WTC11 (cell line): ENCODE measurements at regions not wholly inside any gene's neighbourhood (a gene's known extent, or its start where the extent isn't known, plus 50 kb on each side); places are given as distances from the start of the nearest gene placed in this dataset.

Experiments
- ATAC-seq: fragments of 200-7000 bp; cut with Tn5 transposase; 2 replicates; pipeline ENCODE4 v1.10.0; 2021; ENCODE audit warnings: mild to moderate bottlenecking, moderate library complexity
- CTCF ChIA-PET: fragments of 300-600 bp; sonication (Branson Sonifier 250); formaldehyde crosslinking; loops from one replicate; lab custom pipeline; 2021; ENCODE audit warnings: antibody characterized with exemption; lab: Charles Lee
- POLR2A ChIA-PET: fragments of 350-600 bp; sonication (Branson Sonifier 250); formaldehyde crosslinking; loops from one replicate; lab custom pipeline; 2021; ENCODE audit warnings: antibody characterized with exemption; lab: Charles Lee
- DNase-seq: peaks from one replicate; pipeline ENCODE4 v3.0.0; 2021; ENCODE audit warnings: low spot score
- H3K27ac Mint-ChIP-seq: 2 replicates; pipeline ENCODE4 v1.8.0; 2021; ENCODE audit warnings: mixed read lengths
- H3K27me3 Mint-ChIP-seq: 2 replicates; pipeline ENCODE4 v1.8.0; 2021; ENCODE audit warnings: low read depth, mild to moderate bottlenecking, moderate library complexity, mixed read lengths
- H3K36me3 Mint-ChIP-seq: 2 replicates; pipeline ENCODE4 v1.8.0; 2021; ENCODE audit warnings: mixed read lengths
- H3K4me1 Mint-ChIP-seq: 2 replicates; pipeline ENCODE4 v1.8.0; 2022; ENCODE audit warnings: mixed read lengths
- H3K4me3 Mint-ChIP-seq: 2 replicates; pipeline ENCODE4 v1.8.0; 2021; ENCODE audit warnings: mild to moderate bottlenecking, moderate library complexity, mixed read lengths
- H3K9me3 Mint-ChIP-seq: 2 replicates; pipeline ENCODE4 v1.8.0; 2021; ENCODE audit warnings: mixed read lengths
- CBFB ChIP-seq: sonication (generic); formaldehyde crosslinking; IDR thresholded peaks from 2 replicates; pipeline ENCODE4 v1.8.1; 2022; ENCODE audit warnings: mild to moderate bottlenecking, low read depth, missing genetic modification reagents
- E2F1 ChIP-seq: sonication (generic); formaldehyde crosslinking; IDR thresholded peaks from 2 replicates; pipeline ENCODE4 v1.8.0; 2022; ENCODE audit warnings: mild to moderate bottlenecking, missing genetic modification reagents
- ELF4 ChIP-seq: sonication (generic); formaldehyde crosslinking; IDR thresholded peaks from 2 replicates; pipeline ENCODE4 v1.8.1; 2022; ENCODE audit warnings: low read depth, mild to moderate bottlenecking, moderate library complexity, missing genetic modification reagents
- ESRRA ChIP-seq: sonication (generic); formaldehyde crosslinking; IDR thresholded peaks from 2 replicates; pipeline ENCODE4 v1.8.1; 2022; ENCODE audit warnings: mild to moderate bottlenecking, missing genetic modification reagents, borderline replicate concordance
- FOXJ3 ChIP-seq: sonication (generic); formaldehyde crosslinking; IDR thresholded peaks from 2 replicates; pipeline ENCODE4 v1.9.0; 2021; ENCODE audit warnings: missing genetic modification reagents, mild to moderate bottlenecking, borderline replicate concordance
- GTF2I ChIP-seq: fragments of 250-450 bp; sonication (Bioruptor Pico); conservative IDR thresholded peaks from 2 replicates; pipeline ENCODE4 v1.4.0; 2021; ENCODE audit warnings: mild to moderate bottlenecking
- HMGA2 ChIP-seq: fragments of 250-450 bp; sonication (Bioruptor Pico); IDR thresholded peaks from 2 replicates; pipeline ENCODE4 v1.4.0; 2021; ENCODE audit warnings: mild to moderate bottlenecking, moderate library complexity
- JAZF1 ChIP-seq: fragments of 250-450 bp; sonication (Bioruptor Pico); IDR thresholded peaks from 2 replicates; pipeline ENCODE4 v1.9.0; 2021; ENCODE audit warnings: moderate library complexity, mild to moderate bottlenecking, inconsistent platforms
- JUN ChIP-seq: sonication (generic); formaldehyde crosslinking; IDR thresholded peaks from 2 replicates; pipeline ENCODE4 v1.8.0; 2023; ENCODE audit warnings: mild to moderate bottlenecking, missing genetic modification reagents
- MLX ChIP-seq: sonication (generic); formaldehyde crosslinking; IDR thresholded peaks from 2 replicates; pipeline ENCODE4 v1.8.1; 2023; ENCODE audit warnings: mild to moderate bottlenecking, missing genetic modification reagents, moderate library complexity
- MYBL2 ChIP-seq: sonication (generic); formaldehyde crosslinking; IDR thresholded peaks from 2 replicates; pipeline ENCODE4 v1.8.1; 2023; ENCODE audit warnings: mild to moderate bottlenecking, moderate library complexity, missing genetic modification reagents
- NFATC4 ChIP-seq: fragments of 250-450 bp; sonication (Bioruptor Pico); IDR thresholded peaks from 2 replicates; pipeline ENCODE4 v1.9.0; 2021; ENCODE audit warnings: mild to moderate bottlenecking
- NFE2L1 ChIP-seq: sonication (generic); formaldehyde crosslinking; IDR thresholded peaks from 2 replicates; pipeline ENCODE4 v1.8.1; 2023; ENCODE audit warnings: missing genetic modification reagents
- NR3C1 ChIP-seq: sonication (generic); formaldehyde crosslinking; conservative IDR thresholded peaks from 2 replicates; pipeline ENCODE4 v1.8.1; 2023; ENCODE audit warnings: low read depth, mild to moderate bottlenecking, missing genetic modification reagents
- PREB ChIP-seq: sonication (generic); formaldehyde crosslinking; IDR thresholded peaks from 2 replicates; pipeline ENCODE4 v1.8.1; 2022; ENCODE audit warnings: mild to moderate bottlenecking, missing genetic modification reagents, moderate library complexity, borderline replicate concordance
- SMAD3 ChIP-seq: sonication (generic); formaldehyde crosslinking; IDR thresholded peaks from 2 replicates; pipeline ENCODE4 v1.8.0; 2022; ENCODE audit warnings: missing genetic modification reagents, mild to moderate bottlenecking, borderline replicate concordance
- TCF7 ChIP-seq: sonication (generic); formaldehyde crosslinking; IDR thresholded peaks from 2 replicates; pipeline ENCODE4 v1.8.0; 2022; ENCODE audit warnings: mild to moderate bottlenecking, low read depth, missing genetic modification reagents, moderate library complexity
- ZNF121 ChIP-seq: sonication (generic); formaldehyde crosslinking; IDR thresholded peaks from 2 replicates; pipeline ENCODE4 v1.8.0; 2023; ENCODE audit warnings: missing genetic modification reagents
- ZNF671 ChIP-seq: fragments of 250-450 bp; sonication (Bioruptor Pico); IDR thresholded peaks from 2 replicates; pipeline ENCODE4 v1.8.0; 2021; ENCODE audit warnings: mild to moderate bottlenecking
- TF ChIP-seq, protein P1 (sequence below): sonication (generic); formaldehyde crosslinking; IDR thresholded peaks from 2 replicates; pipeline ENCODE4 v1.8.1; 2023; ENCODE audit warnings: mild to moderate bottlenecking, moderate library complexity, missing genetic modification reagents
- TF ChIP-seq, protein P2 (sequence below): sonication (generic); formaldehyde crosslinking; IDR thresholded peaks from 2 replicates; pipeline ENCODE4 v1.8.0; 2023; ENCODE audit warnings: missing genetic modification reagents, mild to moderate bottlenecking, borderline replicate concordance
- TF ChIP-seq, protein P3 (sequence below): fragments of 250-450 bp; sonication (Bioruptor Pico); IDR thresholded peaks from 2 replicates; pipeline ENCODE4 v1.9.0; 2021; ENCODE audit warnings: moderate library complexity, mild to moderate bottlenecking, inconsistent platforms, borderline replicate concordance
- TF ChIP-seq, protein P4 (sequence below): sonication (generic); formaldehyde crosslinking; IDR thresholded peaks from 2 replicates; pipeline ENCODE4 v1.8.0; 2022; ENCODE audit warnings: mild to moderate bottlenecking, missing genetic modification reagents

GRCh38 chr5:24385617-24386016, 259.2 kb downstream of the CDH10 start:
- DNase-seq, result no peak
- Mint-ChIP-seq H3K27ac (no peak overlapping the region), H3K4me1 (peaks cover 13% of the 10 kb centered on the region), H3K4me3 (no peak overlapping the region), H3K36me3 (peaks cover 13% of the 10 kb centered on the region), H3K9me3 (peaks cover 32% of the 10 kb centered on the region), H3K27me3 (0 out of 2 replicates have a peak, but pooled peaks cover 2% of the 10 kb centered on the region)
- ChIA-PET POLR2A (no interaction called here), CTCF (no interaction called here)
- TF ChIP-seq MLX (CRISPR knock-in tag) (no peak), HMGA2 (CRISPR knock-in tag) (peak; percentile 52; the same call in 1 of the 2 replicates), ZNF671 (CRISPR knock-in tag) (no peak), TCF7 (CRISPR knock-in tag) (no peak), NFE2L1 (no peak), JUN (no peak)
- ATAC-seq, result no peak

DNA sequence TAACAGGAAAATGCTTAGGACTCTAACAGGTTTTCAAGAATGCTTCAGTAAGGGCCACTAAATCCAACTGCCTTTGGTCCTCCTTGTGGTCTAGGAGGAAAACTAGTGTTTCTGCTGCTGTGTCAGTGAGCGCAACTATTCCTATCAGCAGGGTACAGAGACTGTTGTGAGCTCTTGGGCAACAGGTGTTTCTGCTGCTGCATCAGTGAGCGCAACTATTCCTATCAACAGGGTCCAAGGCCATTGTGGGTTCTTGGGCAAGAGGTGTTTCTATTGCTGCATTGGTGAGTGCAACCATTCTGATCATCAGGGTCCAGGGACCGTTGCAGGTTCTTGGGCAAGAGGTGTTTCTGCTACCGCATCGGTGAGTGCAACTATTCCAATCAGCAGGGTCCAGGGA, 256.3 kb downstream of the CDH10 start:
- POLR2A ChIA-PET, result no interaction called here

More for the DNA sequence above, 256.3 kb downstream of the CDH10 start:
- H3K9me3 Mint-ChIP-seq, result peaks cover 48% of the 10 kb centered on the region
- peaks cover 2% of the 10 kb centered on the region; the same call in 1 of the 2 replicates for H3K27me3 Mint-ChIP-seq
- peaks cover 13% of the 10 kb centered on the region for H3K36me3 Mint-ChIP-seq
- no peak overlapping the region for H3K27ac Mint-ChIP-seq
- no peaks in the 10 kb centered on the region for H3K4me1 Mint-ChIP-seq
- no peak overlapping the region for H3K4me3 Mint-ChIP-seq
- no peak for DNase-seq
- CTCF ChIA-PET, result no interaction called here
- TF ChIP-seq, protein P1, sequence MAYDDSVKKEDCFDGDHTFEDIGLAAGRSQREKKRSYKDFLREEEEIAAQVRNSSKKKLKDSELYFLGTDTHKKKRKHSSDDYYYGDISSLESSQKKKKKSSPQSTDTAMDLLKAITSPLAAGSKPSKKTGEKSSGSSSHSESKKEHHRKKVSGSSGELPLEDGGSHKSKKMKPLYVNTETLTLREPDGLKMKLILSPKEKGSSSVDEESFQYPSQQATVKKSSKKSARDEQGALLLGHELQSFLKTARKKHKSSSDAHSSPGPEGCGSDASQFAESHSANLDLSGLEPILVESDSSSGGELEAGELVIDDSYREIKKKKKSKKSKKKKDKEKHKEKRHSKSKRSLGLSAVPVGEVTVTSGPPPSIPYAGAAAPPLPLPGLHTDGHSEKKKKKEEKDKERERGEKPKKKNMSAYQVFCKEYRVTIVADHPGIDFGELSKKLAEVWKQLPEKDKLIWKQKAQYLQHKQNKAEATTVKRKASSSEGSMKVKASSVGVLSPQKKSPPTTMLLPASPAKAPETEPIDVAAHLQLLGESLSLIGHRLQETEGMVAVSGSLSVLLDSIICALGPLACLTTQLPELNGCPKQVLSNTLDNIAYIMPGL, result no peak
- no peak for TF ChIP-seq GTF2I
- TF ChIP-seq MLX (CRISPR knock-in tag), result no peak
- no peak for TF ChIP-seq FOXJ3 (CRISPR knock-in tag)
- no peak for TF ChIP-seq NFATC4 (CRISPR knock-in tag)
- TF ChIP-seq JAZF1 (CRISPR knock-in tag), result no peak
- no peak for TF ChIP-seq ELF4
- TF ChIP-seq, protein P2, sequence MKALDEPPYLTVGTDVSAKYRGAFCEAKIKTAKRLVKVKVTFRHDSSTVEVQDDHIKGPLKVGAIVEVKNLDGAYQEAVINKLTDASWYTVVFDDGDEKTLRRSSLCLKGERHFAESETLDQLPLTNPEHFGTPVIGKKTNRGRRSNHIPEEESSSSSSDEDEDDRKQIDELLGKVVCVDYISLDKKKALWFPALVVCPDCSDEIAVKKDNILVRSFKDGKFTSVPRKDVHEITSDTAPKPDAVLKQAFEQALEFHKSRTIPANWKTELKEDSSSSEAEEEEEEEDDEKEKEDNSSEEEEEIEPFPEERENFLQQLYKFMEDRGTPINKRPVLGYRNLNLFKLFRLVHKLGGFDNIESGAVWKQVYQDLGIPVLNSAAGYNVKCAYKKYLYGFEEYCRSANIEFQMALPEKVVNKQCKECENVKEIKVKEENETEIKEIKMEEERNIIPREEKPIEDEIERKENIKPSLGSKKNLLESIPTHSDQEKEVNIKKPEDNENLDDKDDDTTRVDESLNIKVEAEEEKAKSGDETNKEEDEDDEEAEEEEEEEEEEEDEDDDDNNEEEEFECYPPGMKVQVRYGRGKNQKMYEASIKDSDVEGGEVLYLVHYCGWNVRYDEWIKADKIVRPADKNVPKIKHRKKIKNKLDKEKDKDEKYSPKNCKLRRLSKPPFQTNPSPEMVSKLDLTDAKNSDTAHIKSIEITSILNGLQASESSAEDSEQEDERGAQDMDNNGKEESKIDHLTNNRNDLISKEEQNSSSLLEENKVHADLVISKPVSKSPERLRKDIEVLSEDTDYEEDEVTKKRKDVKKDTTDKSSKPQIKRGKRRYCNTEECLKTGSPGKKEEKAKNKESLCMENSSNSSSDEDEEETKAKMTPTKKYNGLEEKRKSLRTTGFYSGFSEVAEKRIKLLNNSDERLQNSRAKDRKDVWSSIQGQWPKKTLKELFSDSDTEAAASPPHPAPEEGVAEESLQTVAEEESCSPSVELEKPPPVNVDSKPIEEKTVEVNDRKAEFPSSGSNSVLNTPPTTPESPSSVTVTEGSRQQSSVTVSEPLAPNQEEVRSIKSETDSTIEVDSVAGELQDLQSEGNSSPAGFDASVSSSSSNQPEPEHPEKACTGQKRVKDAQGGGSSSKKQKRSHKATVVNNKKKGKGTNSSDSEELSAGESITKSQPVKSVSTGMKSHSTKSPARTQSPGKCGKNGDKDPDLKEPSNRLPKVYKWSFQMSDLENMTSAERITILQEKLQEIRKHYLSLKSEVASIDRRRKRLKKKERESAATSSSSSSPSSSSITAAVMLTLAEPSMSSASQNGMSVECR (CRISPR knock-in tag), result no peak
- TF ChIP-seq SMAD3 (CRISPR knock-in tag), result no peak
- no peak for TF ChIP-seq E2F1 (CRISPR knock-in tag)
- TF ChIP-seq PREB (CRISPR knock-in tag), result no peak
- TF ChIP-seq MYBL2 (CRISPR knock-in tag), result no peak
- no peak for TF ChIP-seq NR3C1 (CRISPR knock-in tag)
- TF ChIP-seq ZNF121, result no peak
- TF ChIP-seq HMGA2 (CRISPR knock-in tag), result no peak
- TF ChIP-seq, protein P3, sequence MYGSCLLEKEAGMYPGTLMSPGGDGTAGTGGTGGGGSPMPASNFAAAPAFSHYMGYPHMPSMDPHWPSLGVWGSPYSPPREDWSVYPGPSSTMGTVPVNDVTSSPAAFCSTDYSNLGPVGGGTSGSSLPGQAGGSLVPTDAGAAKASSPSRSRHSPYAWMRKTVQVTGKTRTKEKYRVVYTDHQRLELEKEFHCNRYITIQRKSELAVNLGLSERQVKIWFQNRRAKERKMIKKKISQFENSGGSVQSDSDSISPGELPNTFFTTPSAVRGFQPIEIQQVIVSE (CRISPR knock-in tag), result no peak
- TF ChIP-seq ESRRA (CRISPR knock-in tag), result no peak
- TF ChIP-seq, protein P4, sequence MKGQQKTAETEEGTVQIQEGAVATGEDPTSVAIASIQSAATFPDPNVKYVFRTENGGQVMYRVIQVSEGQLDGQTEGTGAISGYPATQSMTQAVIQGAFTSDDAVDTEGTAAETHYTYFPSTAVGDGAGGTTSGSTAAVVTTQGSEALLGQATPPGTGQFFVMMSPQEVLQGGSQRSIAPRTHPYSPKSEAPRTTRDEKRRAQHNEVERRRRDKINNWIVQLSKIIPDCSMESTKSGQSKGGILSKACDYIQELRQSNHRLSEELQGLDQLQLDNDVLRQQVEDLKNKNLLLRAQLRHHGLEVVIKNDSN (CRISPR knock-in tag), result no peak
- TF ChIP-seq JUN, result no peak
- TF ChIP-seq CBFB, result no peak
- ATAC-seq, result no peak
